ENCODE measurements at regions not wholly inside any gene's neighbourhood (a gene's known extent, or its start where the extent isn't known, plus 50 kb on each side); places are given as distances from the start of the nearest gene placed in this dataset.

DNA sequence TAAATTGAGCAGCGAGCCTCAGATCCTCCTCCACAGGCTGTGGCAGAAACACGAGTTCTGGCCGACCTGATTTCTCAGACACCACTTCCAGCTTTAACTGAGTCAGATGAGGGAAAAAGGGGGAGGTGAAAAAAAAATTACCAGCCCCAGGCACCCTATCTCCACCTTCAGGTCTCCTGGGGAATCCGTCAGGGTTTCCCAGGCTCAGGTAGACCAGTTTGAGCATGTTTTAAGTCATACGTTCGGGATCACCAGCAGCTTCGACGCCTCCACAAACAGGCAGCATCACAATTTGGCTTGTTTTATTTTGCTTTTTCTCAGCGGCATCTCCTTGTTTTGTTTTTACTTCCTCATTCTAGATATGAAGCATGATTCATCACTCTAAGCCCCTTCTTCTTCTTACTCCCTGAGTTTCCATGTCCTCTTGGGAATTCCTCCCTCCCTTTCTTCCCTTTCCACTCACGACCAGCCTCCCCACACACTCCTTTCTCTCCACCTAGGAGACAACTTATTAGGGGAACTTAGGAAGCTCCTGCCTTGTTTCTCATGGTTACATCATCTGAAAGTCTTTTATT is 190.1 kb downstream of the ZNF621 start:
- TF ChIP-seq, protein P1, sequence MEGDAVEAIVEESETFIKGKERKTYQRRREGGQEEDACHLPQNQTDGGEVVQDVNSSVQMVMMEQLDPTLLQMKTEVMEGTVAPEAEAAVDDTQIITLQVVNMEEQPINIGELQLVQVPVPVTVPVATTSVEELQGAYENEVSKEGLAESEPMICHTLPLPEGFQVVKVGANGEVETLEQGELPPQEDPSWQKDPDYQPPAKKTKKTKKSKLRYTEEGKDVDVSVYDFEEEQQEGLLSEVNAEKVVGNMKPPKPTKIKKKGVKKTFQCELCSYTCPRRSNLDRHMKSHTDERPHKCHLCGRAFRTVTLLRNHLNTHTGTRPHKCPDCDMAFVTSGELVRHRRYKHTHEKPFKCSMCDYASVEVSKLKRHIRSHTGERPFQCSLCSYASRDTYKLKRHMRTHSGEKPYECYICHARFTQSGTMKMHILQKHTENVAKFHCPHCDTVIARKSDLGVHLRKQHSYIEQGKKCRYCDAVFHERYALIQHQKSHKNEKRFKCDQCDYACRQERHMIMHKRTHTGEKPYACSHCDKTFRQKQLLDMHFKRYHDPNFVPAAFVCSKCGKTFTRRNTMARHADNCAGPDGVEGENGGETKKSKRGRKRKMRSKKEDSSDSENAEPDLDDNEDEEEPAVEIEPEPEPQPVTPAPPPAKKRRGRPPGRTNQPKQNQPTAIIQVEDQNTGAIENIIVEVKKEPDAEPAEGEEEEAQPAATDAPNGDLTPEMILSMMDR (IDR thresholded peaks at IDR 0.05) = no peak
- TF ChIP-seq POLR2A (IDR thresholded peaks at IDR 0.05) = no peak
- H3K36me3 ChIP-seq = no peaks in the 10 kb centered on the region
- no peak for DNase-seq
- H3K4me1 ChIP-seq = peaks cover 0 to 17% (median 6%) of the 10 kb centered on the region in 4 donors
- H3K9me3 ChIP-seq = no peaks in the 10 kb centered on the region
- H3K27ac ChIP-seq = peak overlapping the region in 2 of 4 donors; percentile 9 to 61
- H3K4me3 ChIP-seq = no peak overlapping the region
- no peaks in the 10 kb centered on the region for H3K27me3 ChIP-seq

GRCh38 chr3:40715551-40715950 is 190.8 kb downstream of the ZNF621 start:
- Histone ChIP-seq H3K4me3 (no peak overlapping the region), H3K9me3 (no peaks in the 10 kb centered on the region), H3K36me3 (no peaks in the 10 kb centered on the region), H3K27me3 (no peaks in the 10 kb centered on the region), H3K27ac (peak overlapping the region in 1 of 4 donors; percentile 61), H3K4me1 (peaks cover 0 to 17% (median 6%) of the 10 kb centered on the region in 4 donors)
- TF ChIP-seq POLR2A (IDR thresholded peaks at IDR 0.05) = no peak
- TF ChIP-seq, protein P1 (IDR thresholded peaks at IDR 0.05) = no peak
- DNase-seq = no peak

DNA sequence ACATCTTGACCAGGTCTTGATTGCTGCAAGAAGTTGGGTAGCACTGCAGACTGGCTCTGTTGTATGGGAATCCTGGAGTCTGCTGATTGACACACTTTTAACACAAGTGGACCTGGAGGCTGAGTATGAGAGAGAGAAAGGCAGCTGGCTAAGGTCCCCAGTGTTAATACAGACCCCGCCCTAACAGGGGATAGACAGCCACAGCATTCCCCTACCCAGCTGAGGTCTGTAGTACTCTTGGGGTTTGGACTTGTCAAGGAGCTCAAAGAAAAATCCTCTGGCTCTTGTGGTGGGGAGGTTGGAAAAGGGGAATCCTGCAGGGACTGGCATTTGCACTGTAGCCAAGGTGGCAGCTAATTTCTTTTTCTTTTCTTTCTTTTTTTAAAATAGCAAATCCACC is 192.7 kb downstream of the ZNF621 start:
- no peak overlapping the region for H3K4me3 ChIP-seq
- no peak overlapping the region for H3K27ac ChIP-seq
- no peak for DNase-seq
- TF ChIP-seq, protein P1 (IDR thresholded peaks at IDR 0.05) = no peak
- TF ChIP-seq POLR2A (IDR thresholded peaks at IDR 0.05) = no peak
- H3K4me1 ChIP-seq = peaks cover 0 to 17% (median 6%) of the 10 kb centered on the region in 4 donors
- H3K9me3 ChIP-seq = no peaks in the 10 kb centered on the region
- H3K27me3 ChIP-seq = no peaks in the 10 kb centered on the region
- no peaks in the 10 kb centered on the region for H3K36me3 ChIP-seq

DNA sequence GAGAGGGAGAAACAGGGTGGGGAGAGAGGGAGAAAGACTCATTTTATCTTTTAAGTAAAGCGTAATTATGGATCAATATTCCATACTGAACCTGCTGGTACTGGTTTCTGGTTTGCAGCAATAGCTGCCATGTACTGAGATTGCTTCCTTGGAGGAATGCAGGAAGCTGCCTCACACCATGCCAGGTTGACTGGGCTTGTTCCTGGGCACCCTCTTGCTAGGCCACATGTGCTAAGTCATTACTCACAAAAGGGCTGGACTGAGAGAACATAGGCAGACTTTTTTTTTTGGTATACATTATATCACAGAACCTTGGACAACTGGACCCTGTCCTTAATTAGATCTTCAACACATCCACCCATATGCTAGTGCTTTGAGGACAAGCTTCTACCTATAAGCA is 193.4 kb downstream of the ZNF621 start:
- no peaks in the 10 kb centered on the region for H3K27me3 ChIP-seq
- peaks cover 0 to 11% (median 5%) of the 10 kb centered on the region in 4 donors for H3K4me1 ChIP-seq
- H3K9me3 ChIP-seq = no peaks in the 10 kb centered on the region
- no peak overlapping the region for H3K4me3 ChIP-seq
- H3K36me3 ChIP-seq = no peaks in the 10 kb centered on the region
- TF ChIP-seq POLR2A (IDR thresholded peaks at IDR 0.05) = no peak
- TF ChIP-seq, protein P1 (IDR thresholded peaks at IDR 0.05) = no peak
- DNase-seq = no peak
- H3K27ac ChIP-seq = peak overlapping the region in 1 of 4 donors; percentile 46

DNA sequence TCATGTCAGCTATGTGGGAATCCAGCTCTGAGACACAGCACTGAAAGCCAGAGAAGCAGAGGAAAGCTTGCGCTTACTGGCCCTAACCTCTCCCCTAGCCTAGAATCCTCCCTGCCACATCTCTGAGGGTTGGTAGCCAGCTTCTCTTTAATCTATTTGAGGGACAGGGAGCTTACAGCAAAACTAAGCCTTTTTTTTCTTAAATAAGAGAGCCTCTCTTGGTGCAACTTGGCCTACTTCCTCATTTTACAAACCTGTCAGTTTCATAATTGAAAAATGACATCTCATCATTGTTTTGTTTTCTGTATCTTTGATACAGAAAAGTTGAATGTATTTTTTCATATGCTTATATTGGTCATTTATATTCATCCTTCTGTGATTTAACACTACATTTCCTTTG is 193.9 kb downstream of the ZNF621 start:
- no peak overlapping the region for H3K4me3 ChIP-seq
- TF ChIP-seq POLR2A (IDR thresholded peaks at IDR 0.05) = no peak
- TF ChIP-seq, protein P1 (IDR thresholded peaks at IDR 0.05) = no peak
- peaks cover 0 to 9% (median 3%) of the 10 kb centered on the region in 4 donors for H3K4me1 ChIP-seq
- H3K27me3 ChIP-seq = no peaks in the 10 kb centered on the region
- no peak for DNase-seq
- H3K9me3 ChIP-seq = no peaks in the 10 kb centered on the region
- peak overlapping the region in 1 of 4 donors; percentile 46 for H3K27ac ChIP-seq
- H3K36me3 ChIP-seq = no peaks in the 10 kb centered on the region
